ENCODE measurements at regions not wholly inside any gene's neighbourhood (a gene's known extent, or its start where the extent isn't known, plus 50 kb on each side); places are given as distances from the start of the nearest gene placed in this dataset.

DNA sequence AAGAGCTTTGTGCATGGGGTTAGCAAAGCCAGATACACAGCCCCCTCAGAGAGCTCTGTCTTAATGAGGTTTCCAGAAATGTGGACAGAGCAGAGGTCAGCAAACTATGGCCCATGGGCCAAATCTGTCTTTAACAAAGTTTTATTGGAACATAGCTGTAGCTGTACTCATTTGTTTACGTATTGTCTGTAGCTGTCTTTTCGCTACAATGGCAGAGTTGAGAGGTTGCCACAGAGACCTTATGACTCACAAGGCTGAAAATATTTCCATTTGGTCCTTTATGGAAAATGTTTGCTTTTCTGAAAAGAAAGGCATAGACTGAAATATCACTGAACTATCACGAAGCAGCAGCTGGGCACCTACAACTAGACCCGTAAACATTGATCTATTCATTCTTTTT, 841.8 kb downstream of the SLC4A3 start:
- no peak overlapping the region for H3K27ac ChIP-seq (ENCODE audit: low read depth, low read length)

DNA sequence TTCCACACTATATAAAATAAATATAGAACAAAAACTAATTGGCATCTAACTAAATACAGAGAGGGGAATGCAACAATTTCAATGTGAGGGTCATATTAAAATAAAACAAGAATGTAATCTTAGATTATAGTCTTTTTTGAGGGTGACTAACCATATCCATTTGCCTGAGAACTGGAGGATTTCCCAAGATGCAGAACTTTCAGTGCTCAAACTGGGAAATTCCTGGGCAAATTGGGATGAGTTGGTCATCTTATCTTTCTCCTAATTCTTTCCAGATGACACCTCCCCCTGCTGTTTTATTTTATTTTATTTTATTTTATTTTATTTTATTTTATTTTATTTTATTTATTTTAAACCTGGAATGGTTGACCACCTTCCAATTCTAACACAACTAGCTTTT, 846.2 kb downstream of the SLC4A3 start:
- no peaks in the 10 kb centered on the region for H3K9me3 ChIP-seq (ENCODE audit: control insufficient read depth, insufficient read depth, low read depth, low read length)
- H3K27ac ChIP-seq (ENCODE audit: low read depth, low read length) = no peak overlapping the region
- H3K4me1 ChIP-seq (ENCODE audit: control insufficient read depth, insufficient read depth, low read length) = no peaks in the 10 kb centered on the region
- no peak overlapping the region for H3K9ac ChIP-seq (ENCODE audit: low read length)
- H3K27me3 ChIP-seq (ENCODE audit: control insufficient read depth, insufficient read depth, low read length) = no peaks in the 10 kb centered on the region
- no peak overlapping the region for H3K4me3 ChIP-seq (ENCODE audit: low read depth, low read length)
- no peaks in the 10 kb centered on the region for H3K36me3 ChIP-seq (ENCODE audit: control insufficient read depth, insufficient read depth, low read length)

More for the DNA sequence above, 841.8 kb downstream of the SLC4A3 start:
- Histone ChIP-seq H3K9me3 (ENCODE audit: control insufficient read depth, insufficient read depth, low read depth, low read length) (no peaks in the 10 kb centered on the region), H3K9ac (ENCODE audit: low read length) (no peak overlapping the region), H3K4me1 (ENCODE audit: control insufficient read depth, insufficient read depth, low read length) (no peaks in the 10 kb centered on the region), H3K4me3 (ENCODE audit: low read depth, low read length) (no peak overlapping the region), H3K27me3 (ENCODE audit: control insufficient read depth, insufficient read depth, low read length) (no peaks in the 10 kb centered on the region), H3K36me3 (ENCODE audit: control insufficient read depth, insufficient read depth, low read length) (no peaks in the 10 kb centered on the region)

DNA sequence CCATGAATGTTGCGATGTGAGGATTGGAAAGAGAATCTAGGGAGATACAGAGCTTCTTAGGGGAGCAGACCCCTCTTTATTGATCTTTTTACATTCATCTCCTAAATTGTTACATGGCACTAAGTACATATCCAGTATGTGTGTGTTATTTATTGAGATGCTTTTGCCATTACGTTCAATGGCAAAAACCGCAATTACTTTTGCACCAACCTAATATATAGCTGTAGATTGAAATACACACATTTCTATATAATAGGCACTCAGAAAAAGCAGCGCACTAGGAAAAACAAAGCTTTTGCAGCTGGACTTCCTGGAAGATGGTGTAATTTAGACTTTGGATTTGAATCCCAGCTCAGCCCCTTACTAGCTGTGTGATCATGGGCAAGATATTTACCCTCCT, 849.4 kb downstream of the SLC4A3 start:
- Histone ChIP-seq H3K9me3 (ENCODE audit: control insufficient read depth, insufficient read depth, low read depth, low read length) (no peaks in the 10 kb centered on the region), H3K27ac (ENCODE audit: low read depth, low read length) (no peak overlapping the region), H3K27me3 (ENCODE audit: control insufficient read depth, insufficient read depth, low read length) (no peaks in the 10 kb centered on the region), H3K9ac (ENCODE audit: low read length) (no peak overlapping the region), H3K4me3 (ENCODE audit: low read depth, low read length) (no peak overlapping the region), H3K36me3 (ENCODE audit: control insufficient read depth, insufficient read depth, low read length) (no peaks in the 10 kb centered on the region), H3K4me1 (ENCODE audit: control insufficient read depth, insufficient read depth, low read length) (no peaks in the 10 kb centered on the region)

DNA sequence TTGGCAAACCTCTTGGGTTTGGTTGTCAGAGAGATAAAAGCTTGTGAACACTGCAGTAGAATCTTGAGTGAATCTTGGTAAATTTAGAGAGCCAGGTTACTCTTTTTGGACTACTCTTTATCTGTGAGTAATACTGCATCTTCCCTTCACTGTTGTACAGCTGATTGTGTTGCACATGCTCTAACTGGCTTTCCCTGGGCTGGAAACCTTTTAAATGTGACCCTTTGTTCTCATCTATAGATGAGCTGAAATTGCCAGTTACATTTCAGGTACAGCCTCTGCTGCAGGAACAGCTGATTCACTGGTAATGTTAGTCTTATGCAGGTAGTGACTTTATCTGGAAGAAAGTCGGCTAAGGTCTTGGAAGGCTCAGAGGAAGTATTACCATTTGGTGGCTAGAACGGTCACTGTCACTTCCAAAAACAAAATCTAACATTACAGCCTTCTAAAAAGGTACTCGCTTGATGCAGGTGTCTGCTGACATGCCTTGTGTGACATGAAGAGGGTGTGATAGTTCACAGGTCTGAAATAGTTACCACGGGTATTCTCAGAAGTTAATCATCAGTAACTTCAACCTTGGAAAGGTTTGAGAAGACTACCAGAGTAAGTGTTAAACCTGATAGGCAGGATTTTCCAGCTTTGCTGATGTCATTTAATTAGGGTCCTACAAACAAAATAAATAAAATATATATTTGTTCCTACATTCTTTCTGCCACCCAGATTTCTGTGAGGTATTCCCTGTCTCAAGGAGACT, 851.1 kb downstream of the SLC4A3 start:
- Histone ChIP-seq H3K9ac (ENCODE audit: low read length) (no peak overlapping the region), H3K4me1 (ENCODE audit: control insufficient read depth, insufficient read depth, low read length) (no peaks in the 10 kb centered on the region), H3K9me3 (ENCODE audit: control insufficient read depth, insufficient read depth, low read depth, low read length) (no peaks in the 10 kb centered on the region), H3K27ac (ENCODE audit: low read depth, low read length) (no peak overlapping the region), H3K27me3 (ENCODE audit: control insufficient read depth, insufficient read depth, low read length) (no peaks in the 10 kb centered on the region), H3K36me3 (ENCODE audit: control insufficient read depth, insufficient read depth, low read length) (no peaks in the 10 kb centered on the region), H3K4me3 (ENCODE audit: low read depth, low read length) (no peak overlapping the region)

DNA sequence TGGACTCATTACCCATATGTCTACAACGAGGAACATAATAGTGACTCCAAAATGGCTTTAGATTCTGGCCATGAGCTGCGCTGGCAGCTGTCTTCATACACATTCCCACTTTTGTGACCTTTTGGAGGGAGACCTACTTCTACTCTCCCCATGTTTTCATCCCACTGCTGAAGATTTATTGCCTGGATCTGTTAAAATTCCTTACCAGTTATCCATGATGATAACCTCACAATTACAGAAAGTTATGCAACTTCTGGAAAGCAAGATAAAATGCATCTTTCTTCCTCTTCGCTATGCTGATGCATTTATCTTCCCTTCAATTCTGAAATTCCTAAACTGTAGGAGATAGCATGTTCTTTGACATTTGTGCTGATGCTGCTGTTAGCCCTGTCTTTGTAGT, 855.3 kb downstream of the SLC4A3 start:
- no peak overlapping the region for H3K27ac ChIP-seq (ENCODE audit: low read depth, low read length)
- no peaks in the 10 kb centered on the region for H3K36me3 ChIP-seq (ENCODE audit: control insufficient read depth, insufficient read depth, low read length)
- no peak overlapping the region for H3K9ac ChIP-seq (ENCODE audit: low read length)
- no peak overlapping the region for H3K4me3 ChIP-seq (ENCODE audit: low read depth, low read length)
- no peaks in the 10 kb centered on the region for H3K27me3 ChIP-seq (ENCODE audit: control insufficient read depth, insufficient read depth, low read length)
- H3K4me1 ChIP-seq (ENCODE audit: control insufficient read depth, insufficient read depth, low read length) = no peaks in the 10 kb centered on the region
- no peaks in the 10 kb centered on the region for H3K9me3 ChIP-seq (ENCODE audit: control insufficient read depth, insufficient read depth, low read depth, low read length)

DNA sequence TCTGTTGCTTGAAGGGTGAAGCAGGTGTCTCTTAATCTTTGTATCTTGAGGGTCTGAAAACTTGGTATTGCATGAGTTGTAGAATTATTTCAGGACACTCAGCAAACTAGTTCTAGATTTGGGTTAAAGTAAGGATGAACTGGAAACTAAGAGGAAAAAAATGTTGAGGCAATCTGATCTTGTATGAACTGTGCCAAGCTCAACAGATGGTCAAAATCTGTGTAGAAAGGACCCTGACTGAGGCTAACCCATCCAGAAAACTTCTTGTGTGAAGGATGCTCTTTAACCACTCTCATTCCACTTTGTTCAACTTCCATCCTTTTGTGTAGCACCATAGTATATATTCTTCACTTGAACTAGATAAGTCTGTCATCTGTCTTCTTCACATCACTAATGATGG, 861.7 kb downstream of the SLC4A3 start:
- no peaks in the 10 kb centered on the region for H3K36me3 ChIP-seq (ENCODE audit: control insufficient read depth, insufficient read depth, low read length)
- H3K4me3 ChIP-seq (ENCODE audit: low read depth, low read length) = no peak overlapping the region
- H3K4me1 ChIP-seq (ENCODE audit: control insufficient read depth, insufficient read depth, low read length) = no peaks in the 10 kb centered on the region
- H3K27me3 ChIP-seq (ENCODE audit: control insufficient read depth, insufficient read depth, low read length) = no peaks in the 10 kb centered on the region
- H3K27ac ChIP-seq (ENCODE audit: low read depth, low read length) = no peak overlapping the region
- no peak overlapping the region for H3K9ac ChIP-seq (ENCODE audit: low read length)
- H3K9me3 ChIP-seq (ENCODE audit: control insufficient read depth, insufficient read depth, low read depth, low read length) = no peaks in the 10 kb centered on the region

DNA sequence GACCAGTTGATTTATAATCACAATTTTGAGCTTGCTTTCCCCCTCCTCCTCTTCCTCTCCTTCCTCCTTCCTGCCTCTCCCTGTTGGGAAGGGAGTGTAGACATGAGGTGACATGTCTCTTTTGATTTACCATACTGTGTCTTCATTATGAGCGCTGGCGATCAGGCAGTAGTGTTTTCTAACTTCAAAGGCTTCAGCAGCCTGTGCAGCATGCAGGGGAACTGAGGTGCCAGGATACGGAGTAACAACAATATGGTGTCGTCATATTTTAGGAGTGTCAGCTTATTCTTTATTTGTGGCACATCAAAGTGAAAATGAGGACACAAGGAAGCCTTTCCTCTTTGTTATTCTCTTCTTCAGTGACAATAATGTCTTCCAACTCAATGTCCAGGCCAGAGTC, 864.2 kb downstream of the SLC4A3 start:
- Histone ChIP-seq H3K4me3 (ENCODE audit: low read depth, low read length) (no peak overlapping the region), H3K4me1 (ENCODE audit: control insufficient read depth, insufficient read depth, low read length) (no peaks in the 10 kb centered on the region), H3K9me3 (ENCODE audit: control insufficient read depth, insufficient read depth, low read depth, low read length) (no peaks in the 10 kb centered on the region), H3K36me3 (ENCODE audit: control insufficient read depth, insufficient read depth, low read length) (no peaks in the 10 kb centered on the region), H3K27me3 (ENCODE audit: control insufficient read depth, insufficient read depth, low read length) (no peaks in the 10 kb centered on the region), H3K27ac (ENCODE audit: low read depth, low read length) (no peak overlapping the region), H3K9ac (ENCODE audit: low read length) (no peak overlapping the region)

DNA sequence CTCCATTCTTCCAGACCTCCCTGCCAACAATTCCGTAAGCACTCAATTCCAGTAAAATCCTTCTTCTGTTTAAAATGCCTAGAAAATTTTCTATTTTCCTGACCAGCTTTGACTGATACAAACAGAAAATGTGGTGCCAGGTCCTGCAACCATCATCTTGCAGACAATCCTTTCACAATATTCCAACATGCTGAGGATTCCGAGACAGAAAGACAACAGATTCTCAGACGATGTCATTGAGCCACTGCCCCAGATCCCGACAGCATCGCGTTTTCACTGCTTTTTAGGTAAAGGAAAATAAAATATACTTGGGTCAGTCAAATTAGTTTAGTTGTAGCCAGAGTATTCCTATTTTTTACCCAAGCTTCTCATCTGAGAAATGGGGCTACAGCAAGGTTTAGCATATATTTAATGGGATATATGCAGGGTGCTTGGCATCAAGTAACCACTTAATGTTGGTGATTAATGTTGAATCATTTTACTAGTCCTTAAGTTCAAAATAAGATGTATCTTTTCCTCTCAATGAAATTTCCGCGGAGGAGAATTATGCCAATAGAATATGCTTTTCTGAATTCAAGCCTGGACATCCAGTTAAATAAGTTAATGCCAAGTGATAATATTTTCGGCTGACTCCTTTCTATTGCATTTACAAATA, 866.6 kb downstream of the SLC4A3 start:
- Histone ChIP-seq H3K4me1 (ENCODE audit: control insufficient read depth, insufficient read depth, low read length) (no peaks in the 10 kb centered on the region), H3K9me3 (ENCODE audit: control insufficient read depth, insufficient read depth, low read depth, low read length) (no peaks in the 10 kb centered on the region), H3K36me3 (ENCODE audit: control insufficient read depth, insufficient read depth, low read length) (no peaks in the 10 kb centered on the region), H3K27me3 (ENCODE audit: control insufficient read depth, insufficient read depth, low read length) (no peaks in the 10 kb centered on the region), H3K27ac (ENCODE audit: low read depth, low read length) (no peak overlapping the region), H3K9ac (ENCODE audit: low read length) (no peak overlapping the region), H3K4me3 (ENCODE audit: low read depth, low read length) (no peak overlapping the region)

DNA sequence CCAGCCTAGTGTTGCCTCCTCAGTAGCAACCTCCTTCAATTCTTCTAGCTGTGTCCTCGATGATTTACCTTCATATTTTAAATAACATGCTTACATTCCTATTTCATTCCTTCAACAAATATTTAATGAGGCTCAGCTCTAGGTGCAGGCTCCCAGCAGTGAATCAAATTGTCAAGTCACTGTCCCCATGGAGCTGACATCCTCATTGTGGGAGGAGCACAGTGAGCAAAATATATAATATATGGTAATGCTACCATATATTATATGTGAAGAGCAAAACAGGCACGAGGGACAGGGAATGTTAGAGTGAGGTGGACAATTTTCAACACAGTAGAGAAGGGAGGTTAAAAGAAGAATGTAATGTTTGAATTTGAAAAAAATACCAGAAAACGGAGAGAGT, 869.1 kb downstream of the SLC4A3 start:
- Histone ChIP-seq H3K27me3 (ENCODE audit: control insufficient read depth, insufficient read depth, low read length) (no peaks in the 10 kb centered on the region), H3K9me3 (ENCODE audit: control insufficient read depth, insufficient read depth, low read depth, low read length) (peaks cover 3% of the 10 kb centered on the region; the same call in 1 of the 2 replicates), H3K36me3 (ENCODE audit: control insufficient read depth, insufficient read depth, low read length) (no peaks in the 10 kb centered on the region), H3K4me1 (ENCODE audit: control insufficient read depth, insufficient read depth, low read length) (no peaks in the 10 kb centered on the region), H3K9ac (ENCODE audit: low read length) (no peak overlapping the region), H3K4me3 (ENCODE audit: low read depth, low read length) (no peak overlapping the region), H3K27ac (ENCODE audit: low read depth, low read length) (no peak overlapping the region)

DNA sequence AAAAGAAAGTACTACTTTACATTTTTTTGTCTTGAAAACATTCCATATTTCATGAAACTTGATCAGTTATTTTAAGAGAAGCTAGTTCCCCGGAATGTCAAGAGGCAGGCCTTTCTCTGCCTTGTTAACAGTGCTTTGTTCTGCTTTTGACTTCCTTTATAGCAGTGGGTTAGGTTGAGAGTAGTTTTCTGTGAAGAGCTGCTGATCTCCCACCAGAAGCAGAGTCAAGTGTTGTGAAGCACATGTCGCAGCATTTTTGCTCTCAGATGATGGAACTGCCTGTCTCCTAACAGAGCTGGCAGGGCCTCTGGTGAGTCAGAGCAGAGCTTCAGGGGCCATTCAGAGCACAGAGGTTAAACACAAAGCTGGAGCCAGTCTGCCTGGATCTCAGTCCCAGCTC, 871.8 kb downstream of the SLC4A3 start:
- Histone ChIP-seq H3K9me3 (ENCODE audit: control insufficient read depth, insufficient read depth, low read depth, low read length) (peaks cover 3% of the 10 kb centered on the region; the same call in 1 of the 2 replicates), H3K4me1 (ENCODE audit: control insufficient read depth, insufficient read depth, low read length) (no peaks in the 10 kb centered on the region), H3K27me3 (ENCODE audit: control insufficient read depth, insufficient read depth, low read length) (no peaks in the 10 kb centered on the region), H3K27ac (ENCODE audit: low read depth, low read length) (no peak overlapping the region), H3K9ac (ENCODE audit: low read length) (no peak overlapping the region), H3K36me3 (ENCODE audit: control insufficient read depth, insufficient read depth, low read length) (no peaks in the 10 kb centered on the region), H3K4me3 (ENCODE audit: low read depth, low read length) (no peak overlapping the region)

DNA sequence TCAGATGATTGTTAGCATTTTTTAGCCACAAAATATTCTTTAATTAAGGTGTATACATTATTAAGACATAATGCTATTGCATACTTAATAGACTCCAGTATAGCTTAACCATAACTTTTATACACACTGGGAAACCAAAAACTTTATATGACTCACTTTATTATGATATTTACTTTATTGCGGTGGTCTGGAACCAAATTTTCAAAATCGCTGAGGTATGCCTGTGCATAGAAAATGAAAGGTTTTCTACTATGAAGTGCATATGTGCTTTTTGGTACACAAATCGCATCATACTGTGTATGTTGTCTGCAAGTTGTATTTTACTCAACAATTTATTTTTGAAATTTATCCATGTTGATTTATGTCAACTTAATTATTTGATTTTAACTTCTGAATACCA, 875.1 kb downstream of the SLC4A3 start:
- no peak overlapping the region for H3K27ac ChIP-seq (ENCODE audit: low read depth, low read length)
- H3K36me3 ChIP-seq (ENCODE audit: control insufficient read depth, insufficient read depth, low read length) = no peaks in the 10 kb centered on the region
- H3K4me1 ChIP-seq (ENCODE audit: control insufficient read depth, insufficient read depth, low read length) = peaks cover 15% of the 10 kb centered on the region
- peaks cover 3% of the 10 kb centered on the region; the same call in 1 of the 2 replicates for H3K9me3 ChIP-seq (ENCODE audit: control insufficient read depth, insufficient read depth, low read depth, low read length)
- H3K4me3 ChIP-seq (ENCODE audit: low read depth, low read length) = no peak overlapping the region
- no peaks in the 10 kb centered on the region for H3K27me3 ChIP-seq (ENCODE audit: control insufficient read depth, insufficient read depth, low read length)
- H3K9ac ChIP-seq (ENCODE audit: low read length) = no peak overlapping the region

Data from HUES6 (cell line).